HG02588 (cell line): ENCODE measurements at regions not wholly inside any gene's neighbourhood (a gene's known extent, or its start where the extent isn't known, plus 50 kb on each side); places are given as distances from the start of the nearest gene placed in this dataset.

ENCODE experiments used
- ATAC-seq: cut with Tn5 transposase; IDR thresholded peaks from one replicate; pipeline ENCODE4 v1.9.1; 2021; ENCODE audit warnings: mild to moderate bottlenecking, moderate library complexity; ENCODE audit not compliant: unreplicated experiment

DNA sequence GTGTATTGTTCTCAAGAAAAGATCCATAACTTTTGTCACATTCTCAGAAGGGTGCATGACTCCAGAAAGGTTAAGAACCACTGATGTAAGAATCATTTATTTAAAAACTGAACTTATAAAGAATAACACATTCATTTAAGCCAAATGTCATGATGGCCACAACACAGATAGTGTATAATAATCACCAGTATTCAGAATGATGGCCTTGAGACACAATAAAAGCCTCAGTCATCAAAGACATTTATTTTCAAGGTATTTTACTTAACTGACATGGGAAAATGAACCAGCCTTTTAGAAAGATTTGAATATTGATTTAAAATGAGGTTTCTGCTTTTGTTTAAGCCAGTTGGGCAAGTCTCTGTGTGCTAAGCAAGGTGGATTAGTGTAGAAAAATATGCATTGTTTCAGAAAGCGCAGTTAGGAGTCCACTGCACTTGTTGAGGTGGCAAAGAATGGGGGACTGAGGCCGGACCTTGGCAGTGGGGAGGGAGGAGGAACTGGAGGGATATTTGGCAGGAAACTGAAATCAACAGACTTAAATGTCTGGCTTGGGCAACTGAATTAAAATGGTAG lies 371.9 kb upstream of the ESRRG start:
- no peak for ATAC-seq

DNA sequence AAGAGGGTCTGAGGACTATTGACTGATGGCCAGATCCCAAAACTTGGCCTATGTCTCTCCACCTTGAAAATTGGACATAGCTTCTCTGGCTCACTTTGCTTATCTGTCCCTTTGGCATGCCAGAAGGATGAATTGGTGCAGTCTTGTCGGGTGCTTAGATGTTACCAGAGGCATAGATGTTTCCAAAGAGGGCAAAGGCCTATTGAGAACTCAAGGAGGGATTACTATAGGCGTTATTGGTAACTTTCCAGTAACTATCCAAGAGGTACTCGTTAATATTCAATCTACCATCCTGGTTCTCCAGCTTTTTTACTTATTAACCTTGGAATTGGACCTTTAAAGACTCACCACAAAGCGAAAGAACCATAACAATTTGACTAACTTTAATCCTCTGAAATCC lies 368.3 kb upstream of the ESRRG start:
- ATAC-seq: no peak

DNA sequence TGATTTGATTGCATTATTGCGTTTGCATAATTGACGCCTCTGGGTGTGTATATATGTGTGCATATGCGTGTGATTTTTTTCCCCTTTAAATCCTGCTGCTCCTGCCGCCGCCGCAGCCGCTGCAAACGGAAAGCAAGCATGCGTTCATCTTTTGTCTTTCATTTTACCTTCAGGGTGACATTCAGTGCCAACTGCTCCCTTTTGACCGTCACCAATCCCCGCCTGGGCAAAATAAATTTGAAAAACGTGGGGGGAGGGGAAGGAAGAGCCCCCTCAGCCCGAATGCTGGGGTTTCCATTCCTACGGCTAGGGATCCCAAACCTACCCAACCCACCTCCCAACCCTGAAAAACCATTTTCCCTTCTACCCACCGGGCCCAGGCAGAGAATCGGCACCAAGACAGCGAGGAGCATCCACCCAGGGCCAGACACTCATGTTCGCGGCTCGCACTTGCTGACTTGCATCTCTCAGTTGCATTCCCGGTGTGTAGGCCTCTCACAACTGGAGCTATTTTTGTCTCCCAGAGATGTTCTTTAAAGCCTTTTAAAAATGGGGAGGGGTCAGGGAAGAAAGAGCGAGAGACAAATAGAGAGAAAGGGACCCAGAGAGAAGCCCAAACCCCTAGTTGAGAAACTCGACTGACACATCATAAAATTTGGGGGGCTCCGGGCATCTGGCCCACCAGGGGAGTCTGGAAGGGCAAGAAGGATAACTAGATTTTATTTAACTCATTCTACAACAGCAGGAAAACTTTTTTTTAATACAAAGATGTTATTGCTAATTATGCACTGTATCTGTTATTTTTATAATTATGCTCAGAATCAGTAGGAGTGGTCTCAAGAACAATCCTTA lies 367.1 kb upstream of the ESRRG start:
- no peak for ATAC-seq

DNA sequence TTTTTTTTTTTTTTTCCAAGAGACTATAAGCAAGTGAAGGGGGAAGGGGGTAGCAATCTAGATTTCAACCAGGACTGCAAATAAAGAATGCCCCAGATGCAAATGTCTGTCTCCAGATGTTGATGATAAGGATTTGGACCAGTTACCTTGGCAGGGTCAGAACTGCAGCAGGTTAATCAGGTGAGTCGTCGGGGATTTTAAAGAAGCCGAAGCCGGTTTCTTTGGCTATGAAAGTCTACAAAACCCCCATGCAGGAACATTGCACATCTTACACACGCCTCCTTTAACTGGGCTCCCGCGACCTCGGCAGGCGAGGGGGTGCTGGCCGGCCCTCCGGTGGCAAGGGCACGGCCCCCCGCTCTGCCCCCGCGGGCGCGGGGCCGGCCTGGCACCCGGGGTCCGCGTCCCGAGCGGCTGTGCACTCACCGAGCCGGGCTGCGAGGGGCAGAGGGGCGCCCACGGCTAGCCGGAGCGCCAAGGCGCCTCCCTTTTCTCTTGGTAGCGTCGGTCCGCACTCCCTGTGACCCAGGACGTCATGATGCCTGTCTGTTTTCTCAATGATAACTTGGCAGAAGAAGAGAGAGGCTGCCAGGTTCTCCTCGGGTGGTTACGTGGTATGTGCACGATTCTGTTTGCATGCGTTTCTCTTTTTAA lies 366.3 kb upstream of the ESRRG start:
- ATAC-seq: no peak

DNA sequence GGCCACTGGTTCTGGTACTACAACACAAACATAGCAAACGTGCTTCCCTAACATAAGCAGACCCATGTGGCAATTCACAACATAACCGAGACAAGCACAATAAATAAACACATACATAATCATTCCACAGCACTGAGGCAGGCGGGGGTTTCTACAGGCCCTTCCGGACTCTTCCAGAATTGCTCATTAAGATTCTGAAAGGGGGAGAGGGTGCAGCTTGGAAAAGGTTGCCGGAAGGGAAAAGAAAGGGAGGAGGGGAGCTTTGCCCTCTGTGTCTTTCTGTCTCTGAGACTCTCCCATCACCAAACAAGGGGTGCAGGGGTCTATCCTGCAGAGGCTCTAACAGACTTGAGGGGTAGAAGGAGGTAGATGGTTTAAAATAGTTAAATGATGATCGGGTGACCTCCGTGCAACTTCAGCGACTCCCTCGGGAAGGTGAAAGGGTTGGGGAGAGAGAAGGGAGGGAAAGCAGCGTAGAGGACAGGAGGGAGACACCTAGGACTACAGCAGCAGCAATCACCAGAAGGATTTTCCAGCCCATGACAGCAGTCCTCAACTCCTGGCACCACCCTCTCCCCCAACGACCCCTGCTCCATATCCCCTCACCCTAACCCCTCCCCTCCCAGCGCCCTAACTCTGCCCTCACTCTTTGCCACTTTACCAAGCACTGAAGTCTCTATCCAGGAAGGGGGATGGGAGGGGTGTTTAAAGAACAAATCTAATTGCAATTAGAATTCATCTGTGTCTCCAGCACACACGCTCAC lies 365.5 kb upstream of the ESRRG start:
- no peak for ATAC-seq

DNA sequence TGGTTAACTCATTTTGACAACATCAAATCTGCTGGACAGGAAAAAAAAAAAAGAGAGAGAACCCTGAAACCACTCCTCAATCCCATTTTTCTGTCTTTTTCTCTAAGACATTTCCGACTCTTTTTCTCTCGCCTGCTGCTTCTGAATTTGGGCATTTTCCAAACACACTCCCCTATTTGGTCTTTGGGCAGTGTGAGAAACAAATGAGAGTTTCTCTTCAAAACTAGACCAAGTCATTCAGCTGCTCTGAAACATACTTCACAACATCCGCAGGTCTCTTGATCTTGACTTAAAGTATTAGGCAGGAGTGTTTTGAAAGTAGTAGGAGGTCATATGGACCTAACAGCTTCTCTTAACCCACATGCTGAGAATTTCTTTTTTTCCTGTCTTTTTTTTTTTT lies 364.8 kb upstream of the ESRRG start:
- no peak for ATAC-seq

DNA sequence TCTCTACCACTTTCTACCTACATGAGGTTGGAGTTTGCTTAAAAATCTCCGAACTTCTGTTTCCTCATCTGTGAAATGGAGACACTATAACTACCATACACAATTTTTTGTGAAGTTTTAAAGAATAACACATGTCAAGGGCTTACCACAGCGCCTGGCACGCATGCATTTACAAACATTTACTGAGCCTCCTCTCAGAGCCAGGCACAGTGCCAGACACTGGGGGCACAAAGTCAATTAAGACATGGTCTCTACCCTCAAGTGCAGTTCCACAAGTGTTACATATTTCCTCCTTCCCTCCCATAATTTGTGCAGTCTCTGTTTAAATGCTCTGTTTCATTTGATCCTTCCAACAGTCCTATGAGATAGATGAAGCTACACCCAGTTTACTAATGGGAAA lies 356.4 kb upstream of the ESRRG start:
- ATAC-seq: no peak

DNA sequence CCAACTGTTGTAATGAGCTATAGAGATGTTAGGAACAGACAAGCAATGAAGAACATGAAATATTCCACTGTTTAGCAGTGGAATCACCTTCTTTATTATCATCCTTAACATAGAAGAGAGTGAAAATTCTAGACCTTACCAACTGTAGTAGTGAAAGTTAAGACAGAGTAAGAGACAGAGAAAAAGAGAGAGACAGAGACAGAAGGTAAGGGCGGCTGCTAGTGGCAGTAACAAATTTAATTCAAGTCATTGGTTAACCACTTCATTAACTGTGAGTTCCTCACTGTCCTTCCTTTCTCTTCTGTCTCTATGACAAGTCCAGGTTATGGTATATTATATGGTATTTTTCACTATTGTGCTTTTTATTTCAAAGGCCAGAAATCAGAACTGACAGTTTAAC lies 355.7 kb upstream of the ESRRG start:
- ATAC-seq: no peak

DNA sequence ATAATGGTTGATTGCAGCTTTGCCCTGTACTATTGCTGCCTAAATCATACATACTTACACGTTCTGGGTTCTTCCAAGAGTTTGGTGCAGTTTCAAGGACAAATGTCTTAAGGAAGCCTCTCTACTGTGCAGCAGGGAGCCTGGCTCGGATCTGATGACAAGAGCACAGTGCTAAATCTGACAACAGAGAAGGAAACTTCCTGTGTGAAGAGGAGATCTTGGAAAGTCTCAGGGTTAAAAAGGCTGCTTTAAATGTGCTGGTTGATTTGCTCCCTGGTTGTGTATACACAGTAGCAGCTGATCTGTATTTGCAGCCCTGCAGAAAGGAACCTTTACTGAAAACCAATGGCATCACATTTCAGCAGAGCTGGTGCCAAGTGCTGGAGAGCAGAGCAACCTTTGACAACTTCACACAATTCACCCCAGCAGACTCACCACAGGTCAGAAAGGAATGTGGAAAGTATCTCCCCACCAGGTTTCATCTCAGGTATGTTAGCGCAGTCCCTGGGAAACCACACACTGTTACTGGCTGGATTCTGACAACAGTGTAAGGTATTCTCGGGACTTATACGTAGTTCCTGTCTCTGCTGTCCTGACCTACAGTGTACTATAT lies 355.0 kb upstream of the ESRRG start:
- ATAC-seq: no peak

DNA sequence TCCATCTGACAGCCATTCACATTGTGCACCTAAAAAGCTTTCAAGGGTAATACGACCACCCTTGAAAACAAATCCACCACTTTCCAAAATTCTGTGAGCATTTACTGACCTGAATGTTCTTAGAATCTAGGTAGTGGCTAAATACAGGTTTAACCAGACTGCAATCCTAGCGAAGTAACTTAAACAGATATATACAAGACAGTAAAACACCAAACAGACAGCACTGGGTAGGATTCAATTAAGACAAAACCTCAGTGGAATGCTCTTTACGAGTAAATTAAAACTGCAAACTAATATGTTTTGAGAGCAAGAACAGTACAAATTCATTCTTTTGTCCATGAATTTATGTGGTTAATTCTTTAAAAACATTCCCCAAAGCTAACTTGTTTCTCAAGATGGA lies 354.2 kb upstream of the ESRRG start:
- ATAC-seq: no peak

DNA sequence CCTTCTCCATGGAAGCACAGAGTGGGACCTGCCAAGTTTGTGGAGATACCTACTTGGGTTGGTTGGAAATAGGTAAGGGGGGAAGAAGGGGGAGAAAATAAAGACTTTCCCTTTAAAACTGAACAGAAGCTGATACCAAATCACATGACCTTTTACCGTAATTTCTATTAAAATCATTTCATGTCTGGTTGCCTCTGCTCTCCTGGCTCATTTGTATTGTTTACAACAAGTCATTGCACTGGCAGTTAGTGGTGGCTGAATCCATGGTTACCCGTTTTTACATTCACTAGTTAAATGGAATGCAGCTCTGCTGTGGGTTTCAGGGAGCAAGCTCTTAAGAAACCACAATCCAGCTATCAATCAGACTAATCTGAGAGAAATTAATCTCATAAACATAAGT lies 353.7 kb upstream of the ESRRG start:
- ATAC-seq: no peak

DNA sequence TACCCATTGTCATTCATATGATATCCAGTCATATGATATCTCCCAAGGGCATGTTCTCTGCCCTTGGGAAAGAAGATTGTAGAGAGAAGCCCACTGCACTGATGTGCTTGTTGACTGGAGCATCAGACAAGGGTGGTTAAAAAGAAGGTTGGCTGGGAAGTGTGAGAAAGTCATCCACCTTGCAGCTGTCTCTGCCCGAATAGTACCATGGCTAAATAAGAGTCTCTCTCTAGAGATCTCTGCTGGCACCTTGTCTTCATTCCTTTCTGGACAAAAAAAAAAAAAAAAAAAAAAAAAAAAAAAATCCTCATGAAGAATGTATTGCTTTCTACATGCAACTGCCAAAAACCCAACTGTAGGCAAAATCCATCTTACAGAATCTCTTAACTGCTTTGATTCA lies 349.7 kb upstream of the ESRRG start:
- no peak for ATAC-seq

DNA sequence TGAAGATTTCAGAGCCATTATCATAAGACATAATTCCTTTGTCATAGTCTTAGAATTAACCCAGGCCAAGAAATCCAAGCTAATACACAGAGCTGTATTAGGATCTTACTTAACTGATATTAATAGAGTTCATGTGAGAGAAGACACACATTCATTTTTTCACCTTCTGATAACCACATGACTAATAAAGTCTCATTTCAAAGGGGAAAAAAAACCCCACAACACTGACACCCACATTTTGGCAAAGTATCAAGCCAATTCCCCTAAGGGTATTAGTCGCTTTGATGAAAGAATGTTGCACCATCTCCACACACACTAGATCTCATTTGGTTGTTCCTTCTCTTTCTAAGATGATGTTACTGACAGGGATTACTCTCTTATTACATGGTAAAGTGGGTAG lies 344.4 kb upstream of the ESRRG start:
- peak; percentile 44 for ATAC-seq

DNA sequence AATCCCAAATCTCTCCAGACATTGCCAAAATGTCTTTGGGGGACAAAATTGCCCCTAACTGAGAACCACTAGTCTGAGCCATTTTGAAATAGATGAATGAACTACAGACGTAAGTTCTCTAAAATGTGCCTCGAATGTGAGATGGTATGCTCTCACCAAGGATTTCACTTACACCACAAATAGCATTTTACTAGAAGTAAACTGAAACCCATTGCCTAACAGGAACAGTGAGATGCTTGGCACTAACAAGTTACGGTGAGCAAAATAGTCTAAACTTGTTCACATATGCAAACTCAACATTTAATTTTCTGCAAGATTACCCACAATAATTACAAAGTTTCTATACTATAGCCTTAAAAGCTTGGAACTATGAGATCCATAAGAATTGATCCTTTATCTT lies 343.6 kb upstream of the ESRRG start:
- no peak for ATAC-seq

DNA sequence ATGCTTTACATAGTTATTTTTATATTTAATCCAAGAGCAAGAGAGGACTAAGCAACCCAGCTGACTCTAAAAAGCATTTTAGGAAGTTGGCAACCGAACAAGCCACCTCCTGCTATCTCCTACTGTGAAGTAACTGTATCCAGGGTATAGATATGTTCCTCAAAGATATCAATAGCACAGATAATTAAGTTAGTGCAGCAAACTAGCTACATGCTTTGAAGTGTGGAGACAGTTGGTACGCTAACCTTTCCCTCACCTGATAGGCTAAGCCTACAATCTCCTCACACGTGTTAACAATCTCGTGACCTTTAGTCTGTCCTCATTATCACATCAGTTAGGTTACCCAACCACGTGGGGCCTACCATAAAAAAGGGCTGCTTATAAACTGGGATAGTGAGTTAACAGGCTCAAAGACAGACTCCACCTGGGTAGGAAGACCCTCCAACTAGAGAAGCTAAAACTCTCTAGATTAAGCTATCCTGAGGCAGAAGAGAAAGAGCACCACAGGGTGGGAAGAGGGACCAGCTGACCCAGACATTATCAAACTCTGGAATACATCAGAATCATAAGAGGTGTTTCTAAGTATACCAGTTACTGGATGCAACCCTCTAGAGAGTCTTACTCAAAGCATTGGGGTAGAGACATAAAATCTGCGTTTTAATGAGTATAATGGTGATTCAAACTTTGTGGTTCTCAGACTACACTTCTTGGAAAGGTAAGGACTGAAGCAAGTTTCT lies 340.1 kb upstream of the ESRRG start:
- no peak for ATAC-seq

DNA sequence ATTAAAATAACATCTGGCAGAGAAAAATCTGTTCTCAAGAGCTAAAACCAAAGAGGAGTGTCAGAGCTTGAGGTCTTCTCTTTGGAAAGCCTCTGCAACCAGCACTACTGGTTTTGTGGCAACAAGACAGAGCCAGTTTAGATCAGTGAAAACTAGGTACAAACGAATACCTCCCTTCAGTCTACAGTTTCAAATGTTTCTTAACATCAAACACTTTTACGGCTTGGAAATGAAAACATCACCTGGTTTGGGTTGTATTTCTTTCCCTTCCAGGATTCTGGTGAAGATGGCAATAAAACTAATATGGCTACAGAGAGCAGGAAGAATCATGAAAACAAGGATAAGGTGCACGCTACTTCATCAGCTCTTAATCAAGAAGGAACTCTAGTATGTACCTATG lies 339.4 kb upstream of the ESRRG start:
- no peak for ATAC-seq

DNA sequence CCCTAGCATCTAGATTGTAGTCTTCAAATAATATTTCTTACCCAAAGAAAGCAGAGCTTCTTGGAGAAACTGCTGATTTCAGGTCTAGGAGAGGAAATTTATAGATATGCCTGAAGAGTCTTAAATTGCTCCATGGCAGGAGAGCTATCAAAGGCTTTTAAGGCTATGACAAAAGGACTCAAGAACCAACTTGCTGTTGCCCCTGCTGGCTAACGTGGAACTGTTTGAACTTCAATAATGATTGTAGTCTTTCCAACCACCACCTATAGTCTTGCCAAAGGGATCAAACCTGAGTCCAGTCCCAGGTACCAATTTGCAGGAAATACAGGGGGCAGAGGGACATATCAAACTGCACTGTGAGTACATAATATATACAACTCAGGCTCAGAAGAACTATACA lies 336.2 kb upstream of the ESRRG start:
- no peak for ATAC-seq

DNA sequence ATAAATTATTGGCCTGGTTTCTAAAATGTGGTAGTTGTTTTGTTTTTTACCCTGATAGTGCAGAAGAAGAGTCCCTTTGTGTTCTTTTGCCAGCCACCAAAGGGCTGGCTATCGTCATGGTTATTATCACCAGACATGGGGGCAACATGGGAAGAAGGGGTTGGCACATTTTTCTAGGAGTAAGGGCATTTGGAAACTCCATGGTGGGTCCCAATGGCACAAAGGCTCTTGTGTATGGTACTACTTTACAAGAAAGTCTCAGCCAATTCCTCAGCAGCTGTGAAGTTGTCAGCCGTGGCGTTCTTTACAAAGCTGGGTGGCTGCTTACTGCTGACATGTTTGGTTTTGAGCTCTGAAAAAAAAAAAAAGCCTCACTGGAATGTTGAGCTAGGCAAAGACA lies 330.4 kb upstream of the ESRRG start:
- no peak for ATAC-seq

DNA sequence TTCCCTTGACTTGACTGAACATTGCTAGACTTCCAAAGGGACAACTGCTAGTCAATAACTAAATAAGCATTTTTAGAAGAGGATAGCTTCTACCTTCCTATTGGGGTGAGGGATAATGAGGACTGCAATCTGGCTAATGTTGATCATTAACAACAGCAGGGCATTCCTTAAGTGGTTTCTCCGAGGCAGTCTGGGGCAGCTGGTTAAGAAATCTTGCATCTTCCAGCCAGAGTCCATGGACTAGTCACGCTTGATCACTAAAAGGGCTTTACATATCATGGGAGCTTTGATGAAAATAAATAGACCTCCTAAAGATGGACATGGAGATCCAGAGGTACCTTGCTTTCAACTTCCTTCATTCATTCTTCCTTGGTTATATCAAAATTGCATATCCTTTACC lies 329.4 kb upstream of the ESRRG start:
- no peak for ATAC-seq

DNA sequence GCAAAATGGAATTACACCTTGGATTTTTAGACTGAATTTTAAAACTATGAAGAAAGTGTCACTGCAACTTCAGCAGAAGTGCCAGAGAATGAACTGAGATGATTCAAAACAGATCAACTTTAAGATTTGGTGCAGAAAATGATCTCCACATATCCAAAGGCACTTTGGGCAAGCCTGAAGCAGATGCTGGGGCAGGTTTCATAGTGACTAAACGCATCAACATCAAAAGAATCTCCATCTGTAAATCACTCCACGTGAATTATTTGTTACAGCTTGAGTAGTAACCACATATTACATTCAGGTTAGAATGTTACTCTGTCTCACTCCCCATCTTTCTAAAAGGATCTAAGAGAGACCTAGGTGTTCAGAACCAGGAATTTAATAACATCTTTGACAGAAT lies 329.0 kb upstream of the ESRRG start:
- no peak for ATAC-seq

DNA sequence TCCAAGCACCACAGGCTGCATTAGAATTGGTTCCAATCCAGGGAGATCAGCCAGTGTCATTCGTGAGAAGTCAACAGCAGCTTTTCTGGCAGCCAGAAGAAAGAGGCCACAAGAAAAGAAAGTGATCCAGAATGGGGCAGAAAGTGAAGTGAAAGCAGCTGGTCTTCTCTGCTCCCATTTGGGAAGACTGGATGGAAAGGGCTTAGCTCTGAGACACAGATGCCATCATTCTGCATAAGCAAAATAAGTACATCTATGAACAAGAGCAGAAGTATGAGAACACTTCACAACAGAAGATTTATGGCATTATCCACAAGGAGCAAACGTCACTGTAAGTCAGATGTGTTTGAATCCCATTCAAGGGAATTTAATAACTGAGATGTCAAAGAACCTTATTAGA lies 326.5 kb upstream of the ESRRG start:
- no peak for ATAC-seq
